ENCODE measurements at regions not wholly inside any gene's neighbourhood (a gene's known extent, or its start where the extent isn't known, plus 50 kb on each side); places are given as distances from the start of the nearest gene placed in this dataset.
"Not testable (repeated sequence)": the region's sequence is repeated elsewhere in the genome, so short reads cannot be mapped to it uniquely, and the experiment has no call there.

GRCh38 chr12:62028536-62028935 lies 231.7 kb upstream of the USP15 start:
- Histone ChIP-seq H3K4me3 (no peak overlapping the region), H3K27ac (no peak overlapping the region), H3K27me3 (no peaks in the 10 kb centered on the region), H3K9me3 (replicated peaks) (no peaks in the 10 kb centered on the region), H3K36me3 (no peaks in the 10 kb centered on the region), H3K4me1 (no peaks in the 10 kb centered on the region)
- no peak for DNase-seq

GRCh38 chr12:62032870-62033269 lies 227.3 kb upstream of the USP15 start:
- Histone ChIP-seq H3K27me3 (no peaks in the 10 kb centered on the region), H3K27ac (no peak overlapping the region), H3K9me3 (replicated peaks) (no peaks in the 10 kb centered on the region), H3K36me3 (no peaks in the 10 kb centered on the region), H3K4me1 (no peaks in the 10 kb centered on the region), H3K4me3 (no peak overlapping the region)
- no peak for DNase-seq

GRCh38 chr12:62044450-62045135 lies 215.6 kb upstream of the USP15 start:
- no peak overlapping the region for H3K27ac ChIP-seq
- no peak overlapping the region for H3K4me3 ChIP-seq
- no peak for DNase-seq
- no peaks in the 10 kb centered on the region for H3K36me3 ChIP-seq
- no peaks in the 10 kb centered on the region for H3K27me3 ChIP-seq
- no peaks in the 10 kb centered on the region for H3K4me1 ChIP-seq
- no peaks in the 10 kb centered on the region for H3K9me3 ChIP-seq (replicated peaks)

- Histone ChIP-seq H3K4me1 (no peaks in the 10 kb centered on the region), H3K36me3 (no peaks in the 10 kb centered on the region), H3K4me3 (no peak overlapping the region), H3K27me3 (no peaks in the 10 kb centered on the region), H3K9me3 (replicated peaks) (no peaks in the 10 kb centered on the region), H3K27ac (no peak overlapping the region)
- no peak for DNase-seq
Observed at GRCh38 chr12:62045211-62045610, 215.0 kb upstream of the USP15 start.

GRCh38 chr12:62050785-62051184 lies 209.4 kb upstream of the USP15 start:
- Histone ChIP-seq H3K36me3 (no peaks in the 10 kb centered on the region), H3K27me3 (no peaks in the 10 kb centered on the region), H3K4me1 (no peaks in the 10 kb centered on the region), H3K27ac (no peak overlapping the region), H3K9me3 (replicated peaks) (no peaks in the 10 kb centered on the region), H3K4me3 (no peak overlapping the region)
- DNase-seq: no peak

GRCh38 chr12:62069976-62070375 lies 190.2 kb upstream of the USP15 start:
- DNase-seq: no peak
- H3K27ac ChIP-seq: no peak overlapping the region
- no peaks in the 10 kb centered on the region for H3K9me3 ChIP-seq (replicated peaks)
- H3K4me1 ChIP-seq: no peaks in the 10 kb centered on the region
- H3K36me3 ChIP-seq: no peaks in the 10 kb centered on the region
- no peaks in the 10 kb centered on the region for H3K27me3 ChIP-seq
- no peak overlapping the region for H3K4me3 ChIP-seq

- not testable (repeated sequence) for DNase-seq; H3K4me1 ChIP-seq; H3K4me3 ChIP-seq; H3K27me3 ChIP-seq; H3K36me3 ChIP-seq; H3K27ac ChIP-seq; H3K9me3 ChIP-seq (replicated peaks)
Observed at GRCh38 chr12:62073236-62073635, 187.0 kb upstream of the USP15 start.

GRCh38 chr12:62075870-62076269 lies 184.3 kb upstream of the USP15 start:
- DNase-seq: no peak
- Histone ChIP-seq H3K4me3 (no peak overlapping the region), H3K36me3 (no peaks in the 10 kb centered on the region), H3K4me1 (no peaks in the 10 kb centered on the region), H3K9me3 (replicated peaks) (no peaks in the 10 kb centered on the region), H3K27me3 (no peaks in the 10 kb centered on the region), H3K27ac (no peak overlapping the region)

GRCh38 chr12:62078020-62078419 lies 182.2 kb upstream of the USP15 start:
- no peak overlapping the region for H3K4me3 ChIP-seq
- H3K9me3 ChIP-seq (replicated peaks): no peaks in the 10 kb centered on the region
- H3K4me1 ChIP-seq: no peaks in the 10 kb centered on the region
- no peaks in the 10 kb centered on the region for H3K36me3 ChIP-seq
- H3K27ac ChIP-seq: no peak overlapping the region
- no peaks in the 10 kb centered on the region for H3K27me3 ChIP-seq
- DNase-seq: no peak

GRCh38 chr12:62082448-62082847 lies 177.8 kb upstream of the USP15 start:
- no peak overlapping the region for H3K27ac ChIP-seq

GRCh38 chr12:62098132-62098531 lies 162.1 kb upstream of the USP15 start:
- H3K4me3 ChIP-seq: no peak overlapping the region
- H3K9me3 ChIP-seq (replicated peaks): no peaks in the 10 kb centered on the region
- H3K27me3 ChIP-seq: no peaks in the 10 kb centered on the region
- H3K27ac ChIP-seq: no peak overlapping the region
- H3K36me3 ChIP-seq: no peaks in the 10 kb centered on the region
- no peaks in the 10 kb centered on the region for H3K4me1 ChIP-seq
- DNase-seq: peak in 1 of 2 experiments; percentile 4

More at GRCh38 chr12:62082448-62082847, 177.8 kb upstream of the USP15 start:
- Histone ChIP-seq H3K27me3 (no peaks in the 10 kb centered on the region), H3K9me3 (replicated peaks) (no peaks in the 10 kb centered on the region), H3K4me1 (no peaks in the 10 kb centered on the region), H3K4me3 (no peak overlapping the region), H3K36me3 (no peaks in the 10 kb centered on the region)
- no peak for DNase-seq

- DNase-seq: no peak
- H3K27ac ChIP-seq: no peak overlapping the region
- H3K9me3 ChIP-seq (replicated peaks): no peaks in the 10 kb centered on the region
- no peaks in the 10 kb centered on the region for H3K4me1 ChIP-seq
- no peaks in the 10 kb centered on the region for H3K27me3 ChIP-seq
- no peaks in the 10 kb centered on the region for H3K36me3 ChIP-seq
- H3K4me3 ChIP-seq: no peak overlapping the region
Observed at GRCh38 chr12:62103748-62104147, 156.5 kb upstream of the USP15 start.

- Histone ChIP-seq H3K27me3 (no peaks in the 10 kb centered on the region), H3K9me3 (replicated peaks) (no peaks in the 10 kb centered on the region), H3K36me3 (no peaks in the 10 kb centered on the region), H3K4me3 (no peak overlapping the region), H3K27ac (no peak overlapping the region), H3K4me1 (no peaks in the 10 kb centered on the region)
- no peak for DNase-seq
Observed at GRCh38 chr12:62106547-62107185, 153.5 kb upstream of the USP15 start.

- H3K4me3 ChIP-seq: no peak overlapping the region
- H3K9me3 ChIP-seq (replicated peaks): no peaks in the 10 kb centered on the region
- no peaks in the 10 kb centered on the region for H3K27me3 ChIP-seq
- H3K4me1 ChIP-seq: no peaks in the 10 kb centered on the region
- no peak for DNase-seq
- H3K36me3 ChIP-seq: no peaks in the 10 kb centered on the region
- H3K27ac ChIP-seq: no peak overlapping the region
Observed at GRCh38 chr12:62113366-62114011, 146.7 kb upstream of the USP15 start.

GRCh38 chr12:62116986-62117385 lies 143.2 kb upstream of the USP15 start:
- no peaks in the 10 kb centered on the region for H3K9me3 ChIP-seq (replicated peaks)
- no peak overlapping the region for H3K4me3 ChIP-seq
- H3K4me1 ChIP-seq: no peaks in the 10 kb centered on the region
- no peaks in the 10 kb centered on the region for H3K36me3 ChIP-seq
- H3K27ac ChIP-seq: no peak overlapping the region
- no peak for DNase-seq
- H3K27me3 ChIP-seq: no peaks in the 10 kb centered on the region
